ENCODE measurements at regions not wholly inside any gene's neighbourhood (a gene's known extent, or its start where the extent isn't known, plus 50 kb on each side); places are given as distances from the start of the nearest gene placed in this dataset.

DNA sequence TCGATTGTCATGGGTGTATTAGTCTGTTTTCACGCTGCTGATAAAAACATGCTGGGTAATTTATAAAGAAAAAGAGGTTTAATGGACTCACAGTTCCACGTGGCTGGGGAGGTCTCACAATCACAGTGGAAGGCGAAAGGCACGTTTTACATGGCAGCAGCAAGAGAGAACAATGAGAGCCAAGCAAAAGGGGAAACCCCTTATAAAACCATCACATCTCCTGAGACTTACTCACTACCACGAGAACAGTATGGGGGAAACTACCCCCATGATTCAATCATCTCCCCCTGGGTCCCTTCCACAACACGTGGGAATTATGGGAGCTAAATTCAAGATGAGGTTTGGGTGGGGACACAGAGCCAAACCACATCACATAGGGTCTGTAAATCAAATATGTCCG, 167.4 kb upstream of the XYLT1 start:
- TF ChIP-seq GATA2 (IDR thresholded peaks at IDR 0.05; ENCODE audit: low read depth, low read length), result no peak
- TF ChIP-seq GATA3 (IDR thresholded peaks at IDR 0.05; ENCODE audit: low read depth, low read length), result no peak
